NCI-H2196 treated with DMSO at 0.1 percent for 48 hours (cell line): ENCODE measurements at regions not wholly inside any gene's neighbourhood (a gene's known extent, or its start where the extent isn't known, plus 50 kb on each side); places are given as distances from the start of the nearest gene placed in this dataset.

Experiments used
- DNase-seq: peaks from one replicate; lab custom pipeline; 2025; ENCODE audit not compliant: unreplicated experiment; lab: John Stamatoyannopoulos, UW

GRCh38 chr1:157194731-157195520, 56.7 kb upstream of the ETV3 start:
- no peak for DNase-seq

DNA sequence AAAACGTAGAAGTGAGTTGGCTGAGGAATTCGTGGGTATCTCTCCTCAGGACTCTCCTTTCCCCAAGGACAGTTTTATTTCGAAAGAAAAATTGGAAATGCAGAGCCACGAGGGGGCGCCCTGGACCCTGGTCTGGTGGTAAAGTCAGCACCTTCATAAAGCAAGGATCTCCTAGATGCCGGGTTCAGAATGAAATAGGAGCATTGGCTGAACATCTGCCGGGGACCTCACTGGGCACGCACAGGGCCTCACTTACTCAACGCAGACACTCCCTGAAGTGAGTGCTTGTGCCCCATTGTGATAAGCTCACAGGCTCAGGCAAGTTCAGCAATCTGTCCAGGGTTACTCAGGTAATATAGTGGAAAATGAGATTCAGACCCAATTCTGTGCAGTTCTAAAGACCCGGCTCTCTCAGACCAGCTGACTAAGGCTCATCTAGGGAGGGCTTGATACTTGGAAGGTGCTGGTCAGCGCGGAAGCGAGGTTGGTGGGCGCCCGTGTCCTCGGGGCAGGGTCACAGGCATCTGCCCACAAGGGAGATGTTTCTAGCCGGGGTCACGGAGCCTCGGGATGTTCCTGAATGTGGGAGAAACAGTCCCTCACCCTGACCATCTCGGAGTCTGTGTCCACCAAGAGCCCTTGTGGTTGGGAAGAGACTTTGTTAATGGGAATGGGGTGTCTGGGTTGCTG, 55.7 kb upstream of the ETV3 start:
- peak; percentile 12 for DNase-seq

GRCh38 chr1:157193219-157193618, 55.0 kb upstream of the ETV3 start:
- DNase-seq = no peak

DNA sequence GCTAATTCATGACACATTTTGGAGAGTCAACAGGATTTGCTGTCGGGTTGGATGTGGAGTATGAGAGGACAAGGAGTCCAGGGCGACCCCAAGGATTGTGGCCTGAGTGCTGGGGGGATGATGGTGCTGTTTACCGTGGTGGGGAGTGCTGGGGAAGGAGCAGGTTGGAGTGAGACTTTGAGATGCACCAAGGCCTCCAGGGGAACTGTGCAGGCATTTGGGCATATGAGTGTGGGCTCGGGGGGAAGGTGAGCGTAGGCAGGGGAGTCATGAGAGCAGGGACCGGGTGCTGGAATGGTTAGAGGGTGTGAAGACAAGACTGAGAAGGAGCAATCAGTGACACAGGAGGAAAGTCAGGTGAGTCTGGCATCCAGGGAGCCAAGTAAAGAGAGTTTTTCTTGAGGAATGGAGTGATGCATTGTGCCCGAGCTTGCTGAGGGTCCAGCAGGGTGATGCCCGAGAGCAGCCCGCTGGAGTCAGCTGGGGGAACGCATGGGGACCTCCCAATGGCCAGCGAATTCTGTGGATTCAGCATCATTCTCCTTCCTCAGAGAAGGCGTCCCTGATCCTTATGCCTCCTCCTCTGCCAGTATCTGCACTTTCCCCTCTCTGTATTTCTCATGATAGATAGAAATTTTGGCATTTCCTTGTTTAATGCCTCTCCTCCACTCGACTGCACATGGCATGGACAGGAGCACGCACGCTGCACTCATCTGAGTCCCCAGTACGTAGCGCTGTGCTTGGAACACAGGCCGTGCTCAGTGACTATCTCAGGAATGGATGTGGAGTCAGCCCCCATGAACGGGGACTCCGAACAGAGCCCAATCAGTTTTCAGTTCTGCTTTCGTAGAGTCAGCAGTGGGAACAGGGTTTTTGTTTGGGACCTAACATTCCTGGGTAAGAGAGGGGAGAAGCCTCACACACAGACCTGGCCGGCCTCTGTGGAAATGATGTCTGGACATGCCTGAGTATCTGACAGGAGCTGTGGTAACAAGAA, 52.1 kb upstream of the ETV3 start:
- DNase-seq = no peak

DNA sequence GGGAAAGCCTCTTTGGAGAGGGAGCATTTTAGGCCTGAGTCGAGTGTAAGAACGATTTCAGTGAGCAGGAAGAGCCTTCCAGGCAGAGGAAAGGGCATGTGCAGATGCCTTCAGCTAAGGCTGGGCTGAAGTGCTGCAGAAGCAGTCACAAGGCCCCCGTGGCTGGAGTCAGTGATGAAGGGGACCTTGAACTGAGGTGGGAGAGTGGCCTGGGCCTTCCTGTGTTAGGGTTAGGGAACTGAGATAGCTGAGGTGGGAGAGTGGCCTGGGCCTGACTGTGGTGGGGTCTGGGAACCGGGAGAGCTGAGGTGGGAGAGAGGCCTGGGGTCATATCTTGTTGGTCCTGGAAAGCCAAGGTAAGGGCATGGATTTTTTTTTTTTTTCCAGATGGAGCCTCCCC, 50.9 kb upstream of the ETV3 start:
- DNase-seq = no peak
